Gastroesophageal sphincter (tissue), 3 donors: ENCODE measurements at regions not wholly inside any gene's neighbourhood (a gene's known extent, or its start where the extent isn't known, plus 50 kb on each side); places are given as distances from the start of the nearest gene placed in this dataset.

Source experiments
- EP300 ChIP-seq: sonication (generic); formaldehyde crosslinking; IDR thresholded peaks from one replicate; pipeline ENCODE4 v1.6.1; 2017; ENCODE audit warnings: antibody characterized with exemption, mild to moderate bottlenecking
- POLR2A ChIP-seq, 2 donors: fragments of 450-650 bp; IDR thresholded peaks; one replicate each; pipeline ENCODE4 v1.6.1; 2017; ENCODE audit warnings: antibody characterized with exemption in 2 of 2, mild to moderate bottlenecking in 2 of 2, moderate library complexity in 1 of 2
- POLR2AphosphoS5 ChIP-seq: sonication (generic); formaldehyde crosslinking; IDR thresholded peaks from one replicate; pipeline ENCODE4 v1.6.1; 2017; ENCODE audit warnings: antibody characterized with exemption
- TF ChIP-seq, protein P1 (sequence below), 4 experiments: fragments of 200-600 bp in 2 of 4; fragments of 450-650 bp in 2 of 4; sonication (generic) in 1 of 4; IDR thresholded peaks; one replicate each; pipeline ENCODE4 v1.5.1; 2017 to 2019; ENCODE audit warnings: antibody characterized with exemption in 4 of 4, mild to moderate bottlenecking in 2 of 4, moderate library complexity in 2 of 4

DNA sequence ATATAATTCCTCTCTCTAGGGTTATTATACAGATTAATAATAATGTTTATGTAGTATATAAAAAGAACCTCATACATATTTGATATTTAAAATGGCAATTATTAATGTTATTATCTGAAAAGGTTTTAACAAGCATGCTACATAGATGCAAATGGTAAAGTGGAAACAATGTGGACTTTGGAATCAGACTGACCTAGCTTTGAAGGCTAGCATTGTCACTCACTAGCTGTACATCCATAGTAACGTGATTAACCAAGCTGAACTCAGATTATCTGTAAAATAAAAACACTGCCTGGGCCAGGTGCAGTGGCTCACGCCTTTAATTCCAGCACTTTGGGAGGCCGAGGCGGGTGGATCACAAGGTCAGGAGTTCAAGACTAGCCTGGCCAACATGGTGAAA lies 233.7 kb upstream of the SPRY1 start:
- no peak for TF ChIP-seq POLR2A (IDR thresholded peaks at IDR 0.05)
- TF ChIP-seq, protein P1, sequence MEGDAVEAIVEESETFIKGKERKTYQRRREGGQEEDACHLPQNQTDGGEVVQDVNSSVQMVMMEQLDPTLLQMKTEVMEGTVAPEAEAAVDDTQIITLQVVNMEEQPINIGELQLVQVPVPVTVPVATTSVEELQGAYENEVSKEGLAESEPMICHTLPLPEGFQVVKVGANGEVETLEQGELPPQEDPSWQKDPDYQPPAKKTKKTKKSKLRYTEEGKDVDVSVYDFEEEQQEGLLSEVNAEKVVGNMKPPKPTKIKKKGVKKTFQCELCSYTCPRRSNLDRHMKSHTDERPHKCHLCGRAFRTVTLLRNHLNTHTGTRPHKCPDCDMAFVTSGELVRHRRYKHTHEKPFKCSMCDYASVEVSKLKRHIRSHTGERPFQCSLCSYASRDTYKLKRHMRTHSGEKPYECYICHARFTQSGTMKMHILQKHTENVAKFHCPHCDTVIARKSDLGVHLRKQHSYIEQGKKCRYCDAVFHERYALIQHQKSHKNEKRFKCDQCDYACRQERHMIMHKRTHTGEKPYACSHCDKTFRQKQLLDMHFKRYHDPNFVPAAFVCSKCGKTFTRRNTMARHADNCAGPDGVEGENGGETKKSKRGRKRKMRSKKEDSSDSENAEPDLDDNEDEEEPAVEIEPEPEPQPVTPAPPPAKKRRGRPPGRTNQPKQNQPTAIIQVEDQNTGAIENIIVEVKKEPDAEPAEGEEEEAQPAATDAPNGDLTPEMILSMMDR (IDR thresholded peaks at IDR 0.05), result no peak
- no peak for TF ChIP-seq EP300
- no peak for TF ChIP-seq POLR2AphosphoS5
